Fibroblast of the conjunctiva (primary cell): ENCODE measurements at regions not wholly inside any gene's neighbourhood (a gene's known extent, or its start where the extent isn't known, plus 50 kb on each side); places are given as distances from the start of the nearest gene placed in this dataset.

Experiments used
- DNase-seq: peaks from one replicate; pipeline ENCODE4 v3.0.0-alpha.2; 2010; ENCODE audit warnings: low read depth

GRCh38 chr15:31510057-31510456 is 183.4 kb downstream of the KLF13 start:
- DNase-seq: no peak

DNA sequence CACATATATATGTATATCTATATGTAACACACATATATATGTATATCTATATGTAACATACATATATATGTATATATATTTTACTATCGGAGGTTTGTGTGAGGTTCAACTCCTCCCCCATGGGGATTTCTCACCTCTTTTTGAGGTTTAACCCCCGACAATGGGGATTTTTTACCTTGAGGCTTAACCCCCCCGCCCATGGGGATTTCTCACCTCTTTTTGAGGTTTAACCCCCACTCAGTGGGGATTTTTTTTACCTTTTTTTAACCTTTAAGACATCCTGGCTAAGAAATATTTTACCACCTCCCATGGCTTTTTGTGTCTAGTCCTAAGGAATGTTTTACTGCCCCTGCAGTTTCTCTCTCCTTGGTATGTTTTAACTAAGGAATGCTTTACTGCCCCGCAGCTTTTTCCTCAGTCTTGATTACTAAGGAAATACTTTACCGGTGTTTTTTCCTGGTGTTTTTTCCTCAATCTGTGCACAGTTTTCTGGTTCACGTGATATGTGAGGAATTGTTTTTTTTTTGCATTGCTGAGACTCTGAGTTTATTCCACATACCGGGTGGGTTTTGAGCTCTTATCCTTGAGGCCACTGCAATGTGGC is 185.2 kb downstream of the KLF13 start:
- no peak for DNase-seq

DNA sequence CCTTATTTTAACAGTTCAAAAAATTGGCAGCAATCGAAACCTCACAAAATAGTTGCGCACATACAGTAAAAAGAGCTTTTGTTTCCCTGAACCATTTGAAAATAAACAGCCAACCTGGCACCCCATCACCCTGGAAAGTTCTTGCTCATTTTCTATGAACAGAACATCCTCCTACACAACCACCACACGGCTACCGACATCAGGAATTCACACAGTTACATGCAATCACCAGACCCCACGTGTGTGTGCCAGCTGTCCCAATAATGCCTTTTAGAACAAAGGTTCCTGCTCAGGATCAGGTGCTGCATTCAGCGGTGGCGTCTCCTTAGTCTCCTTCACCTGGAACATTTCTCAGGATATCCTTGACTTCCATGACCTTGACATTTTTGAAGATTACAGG is 186.5 kb downstream of the KLF13 start:
- DNase-seq: no peak

DNA sequence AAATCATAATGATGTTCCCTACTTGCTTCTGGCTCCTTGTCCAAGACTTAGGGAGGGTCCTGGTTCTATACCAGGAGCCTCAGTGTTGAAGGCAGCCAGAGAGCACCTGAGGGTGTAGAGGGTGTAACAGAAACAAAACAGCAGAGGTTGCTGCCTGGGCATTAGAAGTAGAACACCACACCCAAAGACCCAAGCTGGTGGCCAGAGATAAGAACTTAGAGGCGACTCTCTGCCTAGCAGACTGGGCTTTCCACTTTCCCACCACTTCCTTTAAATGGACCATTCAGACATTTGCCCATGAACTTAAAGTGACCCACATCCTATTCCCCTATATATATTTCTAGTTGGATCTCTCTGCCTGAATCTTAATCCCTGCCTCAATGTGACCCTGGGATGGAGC is 189.8 kb downstream of the KLF13 start:
- no peak for DNase-seq

DNA sequence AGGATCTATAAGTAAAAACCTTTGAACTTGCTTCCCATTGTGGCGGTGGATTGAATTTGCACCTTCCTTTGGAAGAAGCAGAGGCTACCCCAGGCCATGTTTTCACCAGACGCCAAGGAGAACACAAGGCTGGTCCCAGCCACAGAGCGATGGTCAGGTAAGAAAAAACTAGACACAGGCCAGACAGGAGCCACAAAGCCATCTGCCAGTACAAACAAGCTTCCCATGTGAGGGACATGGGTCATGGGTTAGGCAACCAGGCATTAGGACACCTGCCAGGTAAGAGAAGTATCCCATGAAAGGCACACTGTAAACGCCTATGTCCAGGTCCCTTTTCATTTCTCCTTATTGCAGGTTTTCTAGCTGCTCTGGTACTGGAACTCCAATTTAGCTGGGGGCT is 190.2 kb downstream of the KLF13 start:
- no peak for DNase-seq

DNA sequence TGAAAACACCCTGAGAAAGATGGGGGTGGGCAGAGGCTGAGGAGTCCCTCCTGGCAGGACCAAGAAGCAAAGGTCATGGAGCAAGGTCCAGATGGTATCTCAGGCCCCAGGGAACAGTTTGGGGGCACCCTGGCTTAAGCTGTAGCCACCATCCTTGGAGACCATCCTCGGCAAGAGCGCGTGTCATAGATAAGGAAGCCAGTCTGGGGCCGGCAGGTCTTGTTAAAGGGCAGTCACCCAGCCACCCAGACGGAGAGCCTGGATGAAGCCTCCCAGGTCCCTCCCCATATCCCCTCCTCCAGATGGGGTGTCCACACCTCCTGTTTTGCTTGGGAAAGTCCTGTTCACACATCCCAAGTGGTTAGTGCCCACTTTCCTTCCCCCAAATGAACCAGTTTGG is 191.1 kb downstream of the KLF13 start:
- DNase-seq: no peak

DNA sequence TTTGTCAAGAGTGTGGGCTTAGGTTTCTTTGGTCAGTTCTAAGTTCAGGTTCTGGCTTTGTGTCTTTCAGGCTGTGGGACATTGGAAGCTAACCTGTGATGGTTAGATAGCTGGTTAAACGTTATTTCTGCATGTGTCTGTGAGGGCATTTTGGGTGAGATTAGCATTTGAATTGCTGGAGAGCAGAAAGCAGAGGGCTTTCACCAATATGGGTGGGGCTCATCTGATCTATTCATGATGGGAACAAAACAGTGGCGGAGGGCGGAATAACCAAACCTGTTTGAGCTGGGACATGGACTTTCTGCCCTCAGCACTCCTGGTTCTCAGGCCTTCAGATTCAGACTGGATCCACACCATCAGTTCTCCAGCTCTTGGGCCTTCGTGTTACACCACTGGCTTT is 195.4 kb downstream of the KLF13 start:
- no peak for DNase-seq

DNA sequence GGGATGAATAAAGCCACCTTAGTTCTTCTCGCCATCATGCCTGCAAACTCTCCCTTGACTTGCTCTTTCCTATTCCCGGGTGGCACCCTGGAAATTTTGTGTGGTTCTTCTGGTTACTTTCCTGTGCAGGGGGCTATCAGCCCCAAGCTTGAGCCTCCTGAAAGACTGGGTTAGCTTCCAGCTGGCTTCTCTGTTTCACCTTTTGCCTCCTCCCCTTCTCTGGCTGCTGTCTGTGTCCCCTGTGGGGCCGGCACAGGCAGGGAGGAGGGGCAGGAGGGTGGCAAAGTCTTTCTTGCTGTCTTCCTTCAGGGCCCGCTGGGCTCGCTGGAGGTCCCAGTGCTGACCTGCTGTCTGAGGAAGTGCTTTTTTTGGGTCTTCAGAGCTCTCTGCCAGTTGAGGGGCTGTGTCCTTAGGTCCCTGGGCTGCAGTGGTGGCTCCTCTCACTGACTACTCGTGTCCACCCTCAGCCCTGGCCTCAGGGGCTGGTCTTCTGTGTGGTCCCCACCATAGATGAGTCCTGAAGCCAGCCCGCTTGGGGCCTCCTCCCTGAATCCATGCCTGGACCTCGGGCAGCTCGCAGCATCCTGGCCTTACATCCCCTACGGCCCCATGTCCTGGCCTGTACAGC is 196.5 kb downstream of the KLF13 start:
- DNase-seq: no peak

DNA sequence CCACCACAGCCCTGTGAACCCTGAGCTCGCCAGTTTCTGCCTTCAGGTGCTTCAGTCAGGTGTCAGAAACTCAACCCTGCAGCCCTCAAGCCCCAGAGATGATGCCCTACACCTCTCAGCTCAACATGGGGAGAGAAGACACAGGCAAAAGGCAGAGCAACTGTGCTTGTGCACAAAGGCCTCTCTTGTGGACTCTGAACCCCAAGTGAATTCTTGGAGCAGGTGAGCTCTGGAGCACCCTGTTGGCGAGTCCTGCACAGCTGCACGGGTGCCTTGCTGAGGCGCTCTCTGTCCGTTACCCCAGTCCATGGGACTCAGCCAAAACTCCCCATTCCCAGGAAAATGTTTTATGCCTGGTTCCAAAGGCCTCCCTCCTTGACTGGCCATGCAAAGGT is 197.0 kb downstream of the KLF13 start:
- no peak for DNase-seq

DNA sequence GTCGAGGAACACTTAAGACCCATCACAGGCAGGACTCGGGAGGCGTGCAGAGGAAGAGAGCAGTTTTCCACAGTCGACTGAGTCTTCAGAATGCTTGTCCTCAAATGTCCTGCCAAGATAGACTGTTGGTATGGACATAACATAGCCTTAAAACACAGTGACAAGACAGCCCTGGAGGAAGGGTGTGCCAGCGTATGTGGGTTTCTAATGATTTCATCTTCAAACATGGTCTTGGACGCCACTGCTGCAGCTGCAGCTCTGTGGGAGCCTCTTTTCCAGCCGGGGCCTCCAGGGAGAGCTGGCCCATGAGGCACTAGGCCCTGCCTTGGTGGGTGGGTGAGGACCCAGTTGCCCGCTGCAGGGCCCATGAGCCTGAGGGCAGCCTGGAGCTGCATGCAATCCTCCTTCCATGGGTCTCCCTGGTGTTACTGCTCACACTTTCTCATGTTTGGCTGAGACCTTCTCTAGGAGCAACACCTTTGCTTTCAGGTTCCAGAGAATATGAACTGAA is 198.6 kb downstream of the KLF13 start:
- DNase-seq: no peak

DNA sequence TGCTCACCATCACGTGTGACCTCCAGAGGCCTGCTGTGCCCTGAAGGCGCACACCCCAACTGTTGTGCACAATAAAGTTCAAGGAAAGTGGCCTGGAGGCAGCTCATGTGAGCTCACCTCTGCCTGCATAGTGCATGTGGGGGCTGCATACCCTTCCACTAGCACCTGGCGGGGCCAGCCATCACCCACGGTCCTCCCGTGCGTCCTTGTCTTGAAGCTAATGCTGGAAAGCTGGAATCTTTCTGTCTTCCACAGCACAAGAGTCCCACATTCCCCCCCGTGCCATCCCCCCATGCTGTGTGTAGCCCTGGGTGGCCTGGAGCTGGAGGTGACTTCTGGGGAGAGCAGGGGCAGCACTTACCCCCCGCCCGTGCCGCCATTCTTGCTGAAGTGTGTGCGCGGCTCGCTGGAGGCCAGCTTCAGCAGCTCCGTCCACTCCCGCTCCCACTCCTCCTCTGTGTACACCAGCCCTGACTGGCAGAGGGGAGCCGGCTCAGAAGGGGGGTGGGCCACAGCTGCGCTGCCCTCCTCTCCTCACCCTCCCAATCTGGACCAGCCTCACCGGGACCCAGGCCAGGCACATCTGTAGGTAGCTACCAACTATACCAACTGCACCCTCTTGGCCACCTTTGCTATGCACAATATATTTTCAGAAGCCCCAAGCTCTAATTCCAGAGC is 199.5 kb downstream of the KLF13 start:
- no peak for DNase-seq

DNA sequence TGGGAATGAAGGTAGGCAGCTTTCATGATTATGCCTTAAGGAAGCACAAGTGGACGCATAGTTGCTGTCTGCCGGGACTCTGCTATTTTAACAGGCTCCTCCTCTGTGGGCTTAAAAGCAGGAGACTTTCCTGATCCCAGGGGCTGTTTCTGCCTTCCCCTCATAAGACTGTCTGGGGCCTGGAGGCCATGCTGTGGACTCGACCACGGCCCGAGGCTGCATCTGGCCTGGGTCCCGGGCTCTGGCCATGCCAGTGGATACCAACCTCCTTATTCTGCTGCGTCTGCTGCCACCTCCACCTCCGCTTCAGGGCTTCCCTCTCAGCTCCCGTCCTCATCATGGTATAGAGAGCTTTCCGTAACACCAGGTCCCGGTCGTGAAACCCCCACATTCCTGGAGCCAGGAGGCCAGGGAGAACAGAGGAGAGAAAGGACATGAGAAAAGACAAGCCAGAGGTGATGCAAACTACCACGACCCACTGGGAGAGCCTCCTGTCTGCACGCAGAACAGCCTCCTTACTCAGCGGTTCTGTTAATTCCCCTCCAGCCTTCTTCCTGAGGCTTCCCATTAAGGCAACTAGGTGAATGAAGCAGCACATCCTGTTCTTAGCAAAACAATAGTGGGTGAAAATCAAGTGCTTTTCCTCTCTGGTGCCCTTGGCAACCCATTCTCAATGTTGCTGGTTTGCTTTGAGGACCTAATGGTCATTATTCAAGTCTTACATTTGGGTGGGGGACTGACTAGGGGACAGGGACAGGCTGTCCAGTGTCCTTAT is 200.5 kb downstream of the KLF13 start:
- DNase-seq: no peak

DNA sequence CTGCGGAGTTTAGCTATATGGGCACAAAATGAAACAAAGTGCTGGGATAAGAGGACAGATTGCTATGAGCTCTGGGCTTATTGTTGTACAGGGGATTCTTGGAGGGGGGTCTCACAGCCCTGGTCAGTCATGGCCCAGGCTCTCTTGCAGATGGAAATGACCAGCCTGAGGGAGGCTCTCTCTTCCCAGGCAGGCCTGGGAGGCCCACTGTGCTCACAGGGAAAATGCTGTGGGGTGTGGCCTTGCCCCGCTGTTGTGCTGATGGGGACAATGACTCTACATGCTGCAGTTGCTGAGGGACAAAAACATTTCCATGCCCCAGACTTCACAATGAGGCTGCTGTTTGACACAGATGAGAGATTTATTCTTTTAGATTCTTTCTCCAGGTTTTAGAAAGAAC is 202.2 kb downstream of the KLF13 start:
- DNase-seq: no peak

- DNase-seq: no peak
These were observed 211.3 kb downstream of the KLF13 start for GRCh38 chr15:31537770-31538592.

- DNase-seq: no peak
These were observed 214.0 kb downstream of the KLF13 start for GRCh38 chr15:31540633-31541032.

DNA sequence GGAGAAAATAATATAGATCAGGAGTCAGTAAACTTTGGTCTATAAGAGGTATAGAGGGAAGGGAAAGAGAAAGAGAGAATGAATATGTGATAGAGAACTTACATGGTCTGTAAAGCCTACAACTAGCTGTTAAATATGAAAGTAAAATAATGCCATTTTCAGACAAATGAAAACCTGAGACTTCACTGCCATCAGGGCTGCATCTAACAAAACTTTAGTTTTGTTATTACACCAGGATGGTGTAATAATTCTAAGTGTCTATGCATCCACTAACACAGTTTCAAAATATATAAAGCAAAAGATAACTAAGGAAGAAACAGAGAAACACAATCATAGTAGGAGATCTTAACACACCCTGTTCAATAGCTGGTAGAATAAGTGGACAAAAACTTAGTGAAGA is 217.7 kb downstream of the KLF13 start:
- no peak for DNase-seq

DNA sequence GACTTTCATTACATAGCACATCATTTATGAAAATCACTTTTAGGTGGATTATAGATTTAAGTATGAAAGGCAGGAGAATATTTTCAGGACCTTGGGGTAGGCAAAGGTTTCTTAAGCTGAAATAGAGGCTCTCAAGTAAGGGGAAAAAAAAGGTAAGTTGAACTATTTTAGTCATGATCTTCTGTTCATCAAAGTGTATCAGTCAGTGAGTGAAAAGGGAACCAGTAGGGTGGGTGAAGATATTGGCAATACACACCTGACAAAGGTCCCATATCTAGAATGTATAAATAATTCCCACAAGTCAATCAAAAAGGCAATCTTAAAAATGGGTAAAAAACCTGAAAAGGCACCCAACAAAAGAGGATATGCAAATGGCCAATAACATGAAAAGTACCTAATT is 218.6 kb downstream of the KLF13 start:
- DNase-seq: no peak

DNA sequence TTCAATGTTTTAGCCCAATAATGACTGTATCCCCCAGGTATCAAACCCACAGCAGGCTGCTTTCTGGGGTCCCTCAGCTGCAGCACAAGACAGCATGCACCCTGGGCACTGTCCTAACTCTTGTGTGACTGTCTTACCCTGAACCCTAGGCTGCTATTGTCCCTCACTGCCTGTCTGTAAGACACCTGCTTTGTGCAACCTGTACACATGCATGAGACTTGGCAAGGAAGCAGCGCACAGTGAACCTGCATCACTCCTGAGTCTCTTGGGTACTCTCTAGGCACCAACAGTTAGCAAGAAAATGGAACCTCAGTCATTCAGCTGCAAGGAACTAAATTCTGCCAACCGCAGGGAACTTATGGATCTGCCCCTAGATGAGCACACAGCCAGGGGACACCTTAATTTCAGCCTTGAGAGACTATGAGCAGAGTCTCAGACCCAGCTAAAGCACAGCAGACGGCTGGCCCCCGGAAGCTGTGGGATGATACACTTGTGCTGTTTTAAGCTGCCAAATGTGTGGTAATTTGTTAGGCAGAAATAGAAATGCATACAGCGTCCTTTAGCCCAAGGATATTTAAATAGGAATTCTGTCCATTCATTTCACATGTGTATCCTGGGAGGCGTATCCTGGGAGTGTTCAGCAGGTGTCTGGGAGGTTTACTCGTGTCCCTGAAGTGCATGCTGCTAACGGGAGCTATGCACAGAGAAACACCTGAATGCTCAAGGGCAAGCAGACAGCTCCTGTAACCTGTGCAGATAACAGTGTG is 223.8 kb downstream of the KLF13 start:
- DNase-seq: no peak

GRCh38 chr15:31551323-31551722 is 224.7 kb downstream of the KLF13 start:
- no peak for DNase-seq

- no peak for DNase-seq
These were observed 226.0 kb downstream of the KLF13 start for GRCh38 chr15:31552482-31553099.

- DNase-seq: peak; percentile 73
These were observed 227.6 kb downstream of the KLF13 start for GRCh38 chr15:31554261-31554660.
